ENCODE measurements at regions not wholly inside any gene's neighbourhood (a gene's known extent, or its start where the extent isn't known, plus 50 kb on each side); places are given as distances from the start of the nearest gene placed in this dataset.
"Not testable (repeated sequence)": the region's sequence is repeated elsewhere in the genome, so short reads cannot be mapped to it uniquely, and the experiment has no call there.

DNA sequence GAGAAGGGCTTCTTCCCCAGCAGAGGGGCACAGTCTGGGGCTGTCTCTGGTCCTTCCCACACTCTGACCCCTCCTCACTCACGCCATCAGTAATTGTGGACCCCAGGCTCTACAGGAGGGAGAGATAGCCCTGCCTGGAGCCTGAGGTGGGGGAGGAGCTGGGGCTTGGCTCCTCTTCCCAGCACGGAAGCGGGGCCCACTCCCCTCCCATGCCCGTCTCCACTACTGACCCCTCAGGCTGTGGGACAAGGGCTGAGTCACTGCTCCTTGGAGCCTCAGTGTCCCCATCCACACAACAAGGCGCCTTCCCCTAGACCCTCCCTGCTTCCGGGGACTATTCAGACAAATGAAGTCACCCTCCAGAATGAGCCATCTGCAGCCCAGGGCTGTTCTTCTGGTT lies 133.1 kb downstream of the TNFRSF13B start:
- DNase-seq; H3K4me1 Mint-ChIP-seq; H3K4me3 ChIP-seq (ENCODE audit: low read length in 2 of 2); H3K4me3 Mint-ChIP-seq; intact Hi-C loops (cut with micrococcal nuclease); H3K27ac Mint-ChIP-seq; H3K4me1 ChIP-seq (ENCODE audit: insufficient read depth, low read length); H3K27me3 ChIP-seq (ENCODE audit: insufficient read depth, low read length); H3K36me3 Mint-ChIP-seq; H3K36me3 ChIP-seq (ENCODE audit: insufficient read depth, low read length); CTCF ChIA-PET (ENCODE audit: partially characterized antibody); H3K9me3 Mint-ChIP-seq; H3K9me3 ChIP-seq (ENCODE audit: control insufficient read depth in 1 of 2, low read length in 2 of 2); H3K27me3 Mint-ChIP-seq; POLR2A ChIA-PET (ENCODE audit: partially characterized antibody); H3K27ac ChIP-seq (ENCODE audit: low read depth, low read length): not testable (repeated sequence)

DNA sequence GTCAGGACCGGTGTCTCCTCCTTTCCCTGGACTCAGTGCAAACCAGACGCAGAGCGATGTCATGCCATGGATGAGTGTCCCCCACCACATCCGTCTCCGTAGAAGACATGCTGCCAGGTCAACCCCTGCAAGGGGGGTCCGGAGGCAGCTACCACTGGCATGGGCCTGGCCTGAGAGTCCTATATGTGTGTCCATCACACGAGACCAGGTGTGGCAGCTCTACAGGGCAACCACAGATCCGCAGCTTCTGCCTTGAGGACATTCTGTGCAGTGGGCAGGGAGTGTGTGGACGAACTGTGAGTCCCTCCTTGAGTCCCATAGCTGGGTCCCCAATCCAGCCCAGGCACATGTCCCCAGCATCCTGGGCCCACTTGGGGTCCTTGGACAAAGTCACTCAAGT lies 133.6 kb downstream of the TNFRSF13B start:
- H3K36me3 Mint-ChIP-seq; H3K9me3 Mint-ChIP-seq; H3K27me3 ChIP-seq (ENCODE audit: insufficient read depth, low read length); H3K4me3 Mint-ChIP-seq; H3K4me1 Mint-ChIP-seq; DNase-seq; H3K4me1 ChIP-seq (ENCODE audit: insufficient read depth, low read length); H3K36me3 ChIP-seq (ENCODE audit: insufficient read depth, low read length); intact Hi-C loops (cut with micrococcal nuclease); H3K4me3 ChIP-seq (ENCODE audit: low read length in 2 of 2); CTCF ChIA-PET (ENCODE audit: partially characterized antibody); H3K9me3 ChIP-seq (ENCODE audit: control insufficient read depth in 1 of 2, low read length in 2 of 2); H3K27ac Mint-ChIP-seq; H3K27ac ChIP-seq (ENCODE audit: low read depth, low read length); POLR2A ChIA-PET (ENCODE audit: partially characterized antibody); H3K27me3 Mint-ChIP-seq: not testable (repeated sequence)

DNA sequence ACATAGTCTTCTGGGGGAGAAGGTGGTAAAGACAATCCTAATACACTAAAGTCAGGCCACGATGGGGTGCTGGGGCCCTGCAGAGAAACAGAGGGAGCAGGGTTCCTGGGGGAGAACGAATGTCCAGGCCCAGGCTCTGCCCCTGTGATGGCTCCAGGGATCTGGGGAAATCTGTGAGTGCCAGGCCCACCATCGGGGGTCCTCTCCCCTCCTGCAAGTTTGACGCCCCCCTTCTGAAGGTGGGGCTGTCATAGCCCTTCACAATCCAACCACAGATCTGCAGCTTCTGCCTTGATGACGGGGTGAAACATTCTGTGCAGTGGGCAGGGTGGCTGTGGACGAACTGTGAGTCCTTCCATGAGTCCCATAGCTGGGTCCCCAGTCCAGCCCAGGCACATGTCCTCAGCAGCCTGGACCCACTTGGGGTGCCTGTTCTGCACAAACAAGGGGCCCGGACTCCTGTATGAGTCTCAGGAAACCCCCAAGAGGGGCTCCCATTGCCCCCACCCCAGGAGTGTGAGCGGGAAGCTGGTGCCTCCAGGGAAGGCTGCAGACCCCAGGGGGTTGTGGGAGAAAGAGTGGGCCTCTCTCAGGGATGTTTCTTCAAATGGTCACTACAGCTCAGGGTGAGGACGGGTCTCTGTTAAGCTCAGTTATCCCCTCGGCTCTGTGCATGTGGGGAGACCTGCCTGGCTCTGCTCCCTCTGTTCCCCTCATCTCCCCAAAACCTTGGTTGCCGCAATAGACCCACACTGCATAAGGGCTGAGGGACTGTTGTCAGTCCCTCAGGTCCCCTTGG lies 134.3 kb downstream of the TNFRSF13B start:
- CTCF ChIA-PET (ENCODE audit: partially characterized antibody); H3K36me3 Mint-ChIP-seq; POLR2A ChIA-PET (ENCODE audit: partially characterized antibody); H3K27me3 ChIP-seq (ENCODE audit: insufficient read depth, low read length); intact Hi-C loops (cut with micrococcal nuclease); H3K4me3 Mint-ChIP-seq; H3K36me3 ChIP-seq (ENCODE audit: insufficient read depth, low read length); H3K4me1 ChIP-seq (ENCODE audit: insufficient read depth, low read length); H3K27ac ChIP-seq (ENCODE audit: low read depth, low read length); DNase-seq; H3K4me3 ChIP-seq (ENCODE audit: low read length in 2 of 2); H3K9me3 Mint-ChIP-seq; H3K4me1 Mint-ChIP-seq; H3K27me3 Mint-ChIP-seq; H3K9me3 ChIP-seq (ENCODE audit: control insufficient read depth in 1 of 2, low read length in 2 of 2); H3K27ac Mint-ChIP-seq: not testable (repeated sequence)

DNA sequence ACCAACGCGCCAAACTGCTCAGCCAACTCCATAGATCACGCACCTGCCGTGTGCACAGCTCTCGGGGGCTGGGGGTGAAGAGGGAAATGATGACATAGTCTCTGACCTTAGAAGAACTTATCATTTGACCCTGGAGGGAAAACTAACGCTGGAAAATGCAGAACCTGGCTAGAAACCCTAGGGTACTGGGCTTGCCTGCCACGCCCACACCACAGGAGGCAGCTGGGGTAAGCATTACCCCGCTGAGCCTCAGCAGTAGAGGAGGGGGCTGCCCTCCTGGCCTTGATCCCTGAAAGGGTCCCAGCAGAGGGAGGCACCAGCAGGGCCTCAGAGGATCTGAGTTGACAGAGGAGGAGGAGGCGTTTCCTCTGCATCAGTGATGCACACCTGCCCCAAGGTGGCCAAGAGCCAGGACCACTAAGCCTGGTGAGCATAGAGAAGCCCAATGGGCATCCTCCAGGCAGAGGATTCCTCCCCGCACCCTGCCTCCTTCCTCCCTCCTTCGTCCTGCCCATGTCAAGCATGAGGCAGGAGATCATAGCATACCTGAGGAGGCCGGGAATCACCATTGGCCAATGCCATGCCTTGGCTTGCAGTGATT lies 135.5 kb downstream of the TNFRSF13B start:
- H3K4me1 Mint-ChIP-seq; DNase-seq; H3K36me3 ChIP-seq (ENCODE audit: insufficient read depth, low read length); H3K9me3 Mint-ChIP-seq; H3K9me3 ChIP-seq (ENCODE audit: control insufficient read depth in 1 of 2, low read length in 2 of 2); H3K4me3 Mint-ChIP-seq; H3K27me3 ChIP-seq (ENCODE audit: insufficient read depth, low read length); POLR2A ChIA-PET (ENCODE audit: partially characterized antibody); H3K27ac Mint-ChIP-seq; H3K4me1 ChIP-seq (ENCODE audit: insufficient read depth, low read length); intact Hi-C loops (cut with micrococcal nuclease); H3K4me3 ChIP-seq (ENCODE audit: low read length in 2 of 2); H3K36me3 Mint-ChIP-seq; H3K27me3 Mint-ChIP-seq; H3K27ac ChIP-seq (ENCODE audit: low read depth, low read length); CTCF ChIA-PET (ENCODE audit: partially characterized antibody): not testable (repeated sequence)

DNA sequence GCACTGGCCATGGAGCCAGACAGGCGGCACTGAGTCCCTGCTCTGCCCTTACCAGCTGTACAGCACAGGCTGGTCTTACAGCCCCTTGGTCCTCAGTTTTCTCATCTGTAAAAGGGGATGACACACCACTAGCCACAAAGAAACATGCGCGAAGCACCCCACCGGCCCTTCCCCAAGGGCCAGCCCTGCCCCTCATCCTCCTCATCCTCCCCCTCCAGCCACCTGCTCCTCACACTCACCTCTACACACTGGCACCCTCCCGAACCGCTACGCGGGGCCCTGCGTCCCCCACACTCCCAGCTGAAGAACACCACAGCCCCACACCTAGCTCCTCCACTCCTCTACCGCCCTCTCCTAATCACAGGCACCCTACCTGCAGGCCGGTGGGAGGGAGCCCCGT lies 138.4 kb downstream of the TNFRSF13B start:
- intact Hi-C loops (cut with micrococcal nuclease); H3K4me3 ChIP-seq (ENCODE audit: low read length in 2 of 2); H3K4me3 Mint-ChIP-seq: not testable (repeated sequence)

GRCh38 chr17:16832853-16833252 lies 139.1 kb downstream of the TNFRSF13B start:
- H3K27ac ChIP-seq (ENCODE audit: low read depth, low read length); H3K36me3 ChIP-seq (ENCODE audit: insufficient read depth, low read length); H3K27me3 Mint-ChIP-seq; H3K27ac Mint-ChIP-seq; H3K27me3 ChIP-seq (ENCODE audit: insufficient read depth, low read length); DNase-seq; H3K4me3 Mint-ChIP-seq; intact Hi-C loops (cut with micrococcal nuclease); CTCF ChIA-PET (ENCODE audit: partially characterized antibody); H3K9me3 Mint-ChIP-seq; POLR2A ChIA-PET (ENCODE audit: partially characterized antibody); H3K4me3 ChIP-seq (ENCODE audit: low read length in 2 of 2); H3K36me3 Mint-ChIP-seq; H3K9me3 ChIP-seq (ENCODE audit: control insufficient read depth in 1 of 2, low read length in 2 of 2); H3K4me1 Mint-ChIP-seq; H3K4me1 ChIP-seq (ENCODE audit: insufficient read depth, low read length): not testable (repeated sequence)

More for the DNA sequence above, 138.4 kb downstream of the TNFRSF13B start:
- H3K36me3 ChIP-seq (ENCODE audit: insufficient read depth, low read length); H3K27ac Mint-ChIP-seq; H3K4me1 Mint-ChIP-seq; CTCF ChIA-PET (ENCODE audit: partially characterized antibody); H3K27me3 Mint-ChIP-seq; H3K27ac ChIP-seq (ENCODE audit: low read depth, low read length); POLR2A ChIA-PET (ENCODE audit: partially characterized antibody); H3K4me1 ChIP-seq (ENCODE audit: insufficient read depth, low read length); H3K27me3 ChIP-seq (ENCODE audit: insufficient read depth, low read length); H3K9me3 ChIP-seq (ENCODE audit: control insufficient read depth in 1 of 2, low read length in 2 of 2); H3K36me3 Mint-ChIP-seq; DNase-seq; H3K9me3 Mint-ChIP-seq: not testable (repeated sequence)

DNA sequence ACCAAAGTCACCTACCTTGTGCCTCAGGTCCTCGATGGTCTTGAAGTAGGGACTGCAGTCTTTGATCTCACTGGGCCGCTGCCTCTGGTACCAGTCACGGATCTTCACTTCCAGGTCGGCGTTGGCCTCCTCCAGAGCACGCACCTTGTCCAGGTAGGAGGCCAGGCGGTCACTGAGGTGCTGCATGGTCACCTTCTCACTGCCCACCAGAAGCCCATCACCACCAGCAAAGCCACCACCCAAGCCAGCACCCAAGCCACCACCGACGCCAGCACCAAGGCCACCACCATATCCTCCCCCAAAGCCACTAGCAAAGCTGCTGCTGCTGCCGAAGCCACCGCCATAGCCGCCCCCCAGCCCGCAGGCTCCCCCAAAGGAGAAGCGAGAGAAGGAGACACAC lies 139.7 kb downstream of the TNFRSF13B start:
- DNase-seq; H3K27ac Mint-ChIP-seq; intact Hi-C loops (cut with micrococcal nuclease); H3K4me1 ChIP-seq (ENCODE audit: insufficient read depth, low read length); H3K27me3 Mint-ChIP-seq; H3K9me3 ChIP-seq (ENCODE audit: control insufficient read depth in 1 of 2, low read length in 2 of 2); POLR2A ChIA-PET (ENCODE audit: partially characterized antibody); H3K27ac ChIP-seq (ENCODE audit: low read depth, low read length); H3K4me1 Mint-ChIP-seq; H3K4me3 ChIP-seq (ENCODE audit: low read length in 2 of 2); H3K36me3 Mint-ChIP-seq; H3K9me3 Mint-ChIP-seq; CTCF ChIA-PET (ENCODE audit: partially characterized antibody); H3K4me3 Mint-ChIP-seq; H3K27me3 ChIP-seq (ENCODE audit: insufficient read depth, low read length); H3K36me3 ChIP-seq (ENCODE audit: insufficient read depth, low read length): not testable (repeated sequence)

- H3K4me3 ChIP-seq (ENCODE audit: low read length in 2 of 2); CTCF ChIA-PET (ENCODE audit: partially characterized antibody); H3K9me3 ChIP-seq (ENCODE audit: control insufficient read depth in 1 of 2, low read length in 2 of 2); H3K4me3 Mint-ChIP-seq; DNase-seq; H3K27me3 Mint-ChIP-seq; H3K27ac ChIP-seq (ENCODE audit: low read depth, low read length); H3K4me1 ChIP-seq (ENCODE audit: insufficient read depth, low read length); H3K4me1 Mint-ChIP-seq; H3K27me3 ChIP-seq (ENCODE audit: insufficient read depth, low read length); intact Hi-C loops (cut with micrococcal nuclease); H3K36me3 ChIP-seq (ENCODE audit: insufficient read depth, low read length); H3K27ac Mint-ChIP-seq; POLR2A ChIA-PET (ENCODE audit: partially characterized antibody); H3K36me3 Mint-ChIP-seq: not testable (repeated sequence)
- peaks cover 0 to 12% (median 7%) of the 10 kb centered on the region in 8 donors for H3K9me3 Mint-ChIP-seq
These were observed 140.7 kb downstream of the CCDC144A start for GRCh38 chr17:16830770-16831169.
